Activated naive CD8-positive, alpha-beta T cell treated with anti-CD3 and anti-CD28 coated beads, Interleukin-2, amount 50 U/mL, for 16 hours (primary cell): ENCODE measurements at regions not wholly inside any gene's neighbourhood (a gene's known extent, or its start where the extent isn't known, plus 50 kb on each side); places are given as distances from the start of the nearest gene placed in this dataset.

Source experiments
- DNase-seq: peaks from one replicate; pipeline ENCODE4 v3.0.0-alpha.2; 2020; ENCODE audit warnings: low read depth, low spot score

DNA sequence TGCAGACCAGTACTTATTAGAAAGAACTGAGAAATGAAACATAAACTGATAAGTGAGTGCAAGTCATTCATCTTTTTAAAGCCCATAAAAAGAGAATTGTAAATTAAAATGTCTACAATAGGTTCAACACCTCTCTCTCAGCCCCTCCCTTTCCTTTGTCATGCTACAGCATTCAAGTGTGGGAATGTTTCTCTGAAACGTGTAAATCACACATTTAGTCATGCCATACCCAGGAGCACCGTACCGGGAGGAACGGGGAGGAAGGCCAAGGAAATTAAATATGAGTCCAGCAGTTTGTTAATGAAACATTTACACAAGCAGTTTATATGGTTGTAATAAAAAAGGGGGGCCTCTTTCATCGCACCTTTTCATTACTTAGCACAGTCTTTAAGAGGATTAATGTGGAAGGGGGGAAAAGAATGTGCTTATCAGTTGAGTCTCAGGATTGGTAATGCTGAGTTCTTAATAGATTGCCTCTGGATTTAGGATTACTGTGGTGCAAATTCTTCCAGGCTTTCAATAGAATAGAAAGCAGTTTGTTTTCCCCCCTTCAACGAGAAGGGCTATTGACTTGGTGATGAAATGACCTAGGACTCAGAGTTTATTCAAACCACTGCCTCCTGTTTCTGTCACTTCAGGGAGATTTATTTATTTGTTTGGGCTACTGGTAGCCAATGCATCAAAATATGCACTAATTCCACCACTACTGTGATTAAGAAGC is 176.0 kb upstream of the ZNF608 start:
- no peak for DNase-seq

DNA sequence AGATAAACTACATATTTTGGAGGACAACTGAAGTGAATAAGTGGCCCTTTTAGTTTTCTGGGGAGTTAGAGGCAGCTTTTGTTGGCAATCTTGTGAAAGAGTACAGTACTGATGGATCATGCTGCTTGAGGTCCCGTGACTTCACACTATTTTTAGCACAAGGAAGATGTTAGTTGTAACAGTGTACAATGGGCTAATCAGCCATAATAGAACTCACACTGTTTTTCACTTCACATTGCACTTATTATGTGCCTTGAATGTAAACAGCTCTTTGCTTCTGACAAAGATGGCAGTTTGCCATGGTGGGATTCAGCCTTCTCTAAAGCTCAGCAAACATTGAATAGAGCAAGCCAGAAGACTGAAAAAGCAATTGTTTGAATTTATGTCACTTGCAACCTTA is 176.7 kb upstream of the ZNF608 start:
- no peak for DNase-seq

DNA sequence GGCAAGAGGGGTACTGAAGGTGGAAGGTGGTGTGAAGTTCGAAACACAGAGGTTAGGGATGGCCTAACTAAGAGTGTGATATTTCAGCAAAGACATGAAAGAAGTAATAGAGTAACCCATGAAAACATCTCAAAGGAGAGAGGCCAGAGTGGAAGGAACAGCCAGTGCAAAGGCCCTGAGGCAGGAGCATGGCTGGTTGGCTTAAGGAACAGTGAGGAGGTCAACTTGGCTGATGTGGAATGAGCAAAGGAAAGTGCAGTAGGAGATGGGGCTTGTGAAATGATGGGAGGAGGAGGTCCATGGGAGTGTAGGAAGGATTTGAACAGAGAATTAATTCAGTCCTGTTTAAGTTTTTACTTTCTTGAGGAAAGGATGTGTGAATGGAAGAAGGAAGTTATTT is 178.3 kb upstream of the ZNF608 start:
- no peak for DNase-seq

DNA sequence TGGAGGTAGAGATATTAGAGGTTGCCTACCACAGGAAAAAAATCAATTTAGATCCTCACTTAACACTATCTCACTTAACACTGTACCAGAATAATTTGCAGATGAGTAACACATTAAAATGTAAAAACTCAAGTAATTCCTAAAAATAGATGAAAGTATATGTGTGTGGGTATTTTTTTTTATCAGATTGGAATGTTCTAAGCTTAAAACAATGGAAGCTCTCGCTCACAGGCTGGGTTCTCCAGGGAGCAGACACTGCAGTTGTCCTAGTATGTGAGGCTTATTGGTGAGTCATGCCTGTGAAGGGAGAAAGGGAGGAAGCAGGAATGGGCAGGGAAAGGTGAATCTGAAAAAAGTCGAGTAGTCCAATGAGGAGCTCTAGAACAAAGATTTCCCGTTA is 181.3 kb upstream of the ZNF608 start:
- DNase-seq: no peak

DNA sequence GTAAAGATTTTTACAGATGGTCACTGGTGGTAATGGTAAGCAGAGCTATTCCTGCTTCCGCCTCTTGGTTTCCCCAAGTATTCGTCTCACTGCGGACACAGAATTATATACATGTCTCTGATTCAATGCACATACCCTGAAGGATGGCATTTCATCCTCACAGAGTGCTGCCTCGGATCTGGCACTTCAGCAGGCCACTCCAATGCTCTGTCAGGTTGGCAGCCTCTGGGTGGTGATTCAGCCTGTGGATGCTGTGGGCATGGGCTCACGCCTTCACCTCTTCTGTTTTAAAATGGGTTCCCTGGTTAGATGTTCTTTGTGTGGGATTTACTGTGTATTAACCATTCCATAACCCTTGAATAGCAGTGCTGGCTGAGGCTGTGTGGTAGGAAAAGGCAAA is 182.6 kb upstream of the ZNF608 start:
- DNase-seq: no peak

DNA sequence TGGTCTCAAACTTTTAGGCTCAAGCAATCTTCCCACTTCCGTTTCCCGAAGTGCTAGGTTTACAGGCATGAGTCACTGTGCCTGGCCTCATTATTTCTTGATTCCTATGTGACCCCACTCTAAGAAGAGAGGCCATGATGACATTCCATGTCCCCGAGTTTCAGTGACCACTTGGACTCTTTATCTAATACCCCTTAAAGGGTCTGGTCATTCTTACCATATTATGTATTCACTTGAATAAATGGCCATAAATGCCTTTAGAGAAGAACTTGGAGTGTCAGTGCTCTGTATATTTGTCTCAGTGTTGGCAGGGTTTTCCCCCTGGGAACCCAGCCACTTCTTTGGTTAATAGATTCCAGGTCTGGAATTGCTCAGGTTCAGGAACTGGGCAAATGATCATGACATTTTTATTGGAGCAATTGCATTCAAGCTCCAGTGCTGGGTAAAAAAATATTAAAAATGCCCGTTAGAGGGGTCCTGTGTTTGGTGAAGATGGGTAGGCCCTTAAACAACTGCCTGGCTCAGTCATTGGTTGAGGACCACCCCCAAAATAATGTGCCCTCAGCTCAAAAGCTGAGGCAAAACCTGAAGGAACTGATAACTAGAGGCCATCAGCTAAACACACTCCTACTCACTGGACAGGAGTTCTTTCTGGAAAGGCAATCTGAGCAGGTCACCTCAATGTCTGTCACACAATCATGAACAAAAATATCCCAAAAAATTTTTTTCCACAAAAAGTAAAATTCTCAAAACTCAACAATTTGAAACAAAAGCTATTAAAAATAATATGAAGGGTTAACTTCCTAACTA is 186.6 kb upstream of the ZNF608 start:
- DNase-seq: no peak

DNA sequence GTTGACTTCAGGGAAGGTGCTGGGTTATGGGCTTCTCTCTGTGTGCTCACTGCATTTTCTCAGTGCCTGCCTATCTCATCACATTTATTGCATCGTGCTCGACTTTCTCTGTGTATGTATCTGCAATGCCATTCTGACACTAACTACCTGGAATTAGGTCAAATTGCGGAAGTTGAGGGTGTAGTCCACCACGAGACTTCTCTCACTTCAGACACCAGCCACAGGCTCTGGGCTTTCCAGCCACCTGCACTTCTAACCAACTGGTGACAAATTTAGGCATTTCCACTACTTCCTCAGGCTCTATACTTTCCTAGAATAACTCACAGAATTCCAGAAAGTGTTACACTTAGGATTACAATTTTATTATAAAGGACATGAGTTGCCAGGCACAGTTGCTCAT is 188.6 kb upstream of the ZNF608 start:
- DNase-seq: no peak

DNA sequence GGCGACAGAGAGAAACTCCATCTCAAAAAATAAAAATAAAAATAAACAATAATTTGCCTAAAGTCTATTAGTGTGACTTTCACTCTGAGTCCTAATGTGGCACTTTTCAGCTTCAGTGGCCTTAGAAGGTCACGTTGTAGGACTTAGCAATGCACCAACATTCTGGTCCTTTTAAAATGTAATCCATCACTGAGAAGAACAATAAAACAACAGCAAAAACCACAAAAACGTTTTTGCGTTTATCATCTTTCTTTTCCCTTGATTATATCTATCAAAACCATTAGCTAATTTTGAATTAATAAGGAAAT is 190.1 kb upstream of the ZNF608 start:
- no peak for DNase-seq

DNA sequence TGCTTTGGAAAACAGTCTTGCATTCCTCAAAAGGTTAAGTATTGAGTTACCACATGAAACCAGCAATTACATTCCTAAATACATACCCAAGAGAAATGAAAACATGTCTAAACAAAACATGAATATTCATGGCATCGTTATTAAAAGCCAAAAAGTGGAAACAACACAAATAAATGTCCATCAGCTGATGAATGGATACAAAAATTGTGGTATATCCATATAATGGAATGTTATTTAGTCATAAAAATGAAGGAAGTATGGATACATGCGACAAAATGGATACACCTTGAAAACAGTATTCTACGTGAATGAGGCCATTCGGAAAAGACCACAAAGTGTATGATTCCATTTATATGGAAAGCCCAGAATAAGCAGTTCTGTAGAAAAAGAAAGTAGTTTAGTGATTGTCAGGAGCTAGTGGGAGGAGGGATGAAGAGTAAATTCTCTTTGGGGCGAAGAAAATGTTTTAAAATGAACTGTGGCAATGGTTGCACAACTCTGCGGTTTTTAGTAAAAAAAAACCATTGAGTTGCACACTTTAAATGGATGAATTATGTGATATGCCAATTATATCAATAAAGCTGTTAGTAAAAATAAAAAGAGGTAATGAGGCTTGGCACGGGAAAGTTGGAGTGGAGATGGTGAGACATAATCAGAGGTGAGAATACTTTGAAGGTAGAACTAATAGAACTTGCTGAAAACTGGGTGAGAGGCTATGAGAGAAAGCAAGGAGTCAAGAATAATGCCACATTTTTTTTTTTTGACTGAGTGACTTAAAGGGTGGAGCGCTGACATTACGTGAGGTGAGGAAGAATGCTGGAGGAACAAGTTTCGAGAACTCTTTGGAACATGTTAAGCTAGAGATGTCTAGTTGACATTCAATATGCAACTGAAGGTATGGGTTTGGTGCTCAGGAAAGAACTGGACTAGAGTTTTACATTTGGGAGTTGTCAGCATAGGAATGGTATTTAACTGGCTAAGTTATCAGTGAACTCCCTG is 194.9 kb upstream of the ZNF608 start:
- no peak for DNase-seq

DNA sequence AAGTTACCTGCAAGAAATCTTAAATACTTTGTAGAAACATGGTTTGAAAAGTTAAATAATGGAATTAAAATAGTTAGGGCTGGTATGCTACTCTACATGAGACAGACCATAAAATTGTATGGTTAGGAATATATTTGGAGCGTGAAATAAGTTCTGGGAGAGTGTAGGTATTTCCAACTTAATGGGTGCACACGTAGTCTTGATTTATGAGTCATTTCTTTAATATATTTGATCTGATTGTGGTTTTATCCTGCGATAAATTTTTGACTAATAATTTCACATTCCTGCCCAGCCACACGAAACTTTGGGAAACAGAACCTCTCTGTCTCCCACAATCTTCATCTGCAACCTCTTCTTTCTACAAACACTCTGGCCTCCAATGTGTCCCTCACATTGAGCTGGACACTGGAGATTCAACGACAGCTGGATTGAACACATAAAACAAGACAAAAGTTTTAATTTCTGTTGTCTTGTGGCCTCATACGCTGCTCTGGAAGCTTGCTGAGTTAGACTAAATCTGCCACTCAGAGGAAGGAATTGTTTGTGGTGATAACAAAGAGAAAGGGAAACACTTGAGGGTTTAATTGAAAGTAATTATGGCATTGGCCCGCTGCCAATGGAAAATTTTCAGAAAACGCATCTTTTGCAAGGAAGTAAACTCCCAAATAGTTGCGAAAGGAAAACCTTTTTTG is 201.8 kb upstream of the ZNF608 start:
- no peak for DNase-seq

DNA sequence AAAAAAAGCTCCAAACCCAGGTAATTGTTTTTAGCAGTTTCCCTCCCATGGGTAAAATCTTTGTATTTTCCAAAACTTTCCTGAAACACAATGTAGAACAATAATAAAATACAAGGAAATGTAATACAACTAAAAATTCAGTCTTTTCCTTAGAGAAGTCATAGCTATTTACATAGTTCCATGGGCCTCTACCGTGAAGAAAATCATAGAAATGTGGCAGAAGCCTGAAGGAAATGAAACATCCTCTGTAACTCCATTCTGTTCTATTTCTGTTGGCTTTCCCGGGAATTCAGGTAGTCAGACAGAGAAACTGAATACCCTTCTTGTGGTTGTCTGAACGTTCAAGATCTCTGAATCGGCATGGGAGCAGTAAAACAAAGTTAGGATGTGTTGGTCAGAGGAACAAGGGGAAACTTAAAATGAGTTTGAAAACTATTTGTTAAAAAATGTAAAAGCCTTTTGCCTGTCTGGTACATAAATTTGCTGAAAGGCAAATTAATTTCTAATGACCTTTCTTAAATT is 202.4 kb upstream of the ZNF608 start:
- DNase-seq: no peak

DNA sequence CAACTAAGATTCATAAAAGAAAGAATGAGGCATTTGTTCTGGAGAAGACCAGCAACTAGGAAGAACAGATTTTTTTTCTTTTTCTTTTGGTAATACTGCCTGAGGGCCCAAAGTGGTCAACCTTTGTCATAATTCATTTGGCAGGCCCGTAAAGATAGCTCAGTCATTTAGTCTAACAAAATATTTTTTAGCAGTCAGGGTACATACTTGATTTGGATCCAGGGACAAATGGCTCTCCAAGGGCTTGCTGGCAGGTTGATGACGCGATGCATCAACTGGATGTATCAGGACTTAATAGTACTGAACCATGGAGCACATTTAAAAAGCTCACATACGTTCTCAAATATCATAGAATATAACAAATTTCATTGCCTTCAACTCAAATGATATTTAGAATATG is 203.4 kb upstream of the ZNF608 start:
- no peak for DNase-seq

DNA sequence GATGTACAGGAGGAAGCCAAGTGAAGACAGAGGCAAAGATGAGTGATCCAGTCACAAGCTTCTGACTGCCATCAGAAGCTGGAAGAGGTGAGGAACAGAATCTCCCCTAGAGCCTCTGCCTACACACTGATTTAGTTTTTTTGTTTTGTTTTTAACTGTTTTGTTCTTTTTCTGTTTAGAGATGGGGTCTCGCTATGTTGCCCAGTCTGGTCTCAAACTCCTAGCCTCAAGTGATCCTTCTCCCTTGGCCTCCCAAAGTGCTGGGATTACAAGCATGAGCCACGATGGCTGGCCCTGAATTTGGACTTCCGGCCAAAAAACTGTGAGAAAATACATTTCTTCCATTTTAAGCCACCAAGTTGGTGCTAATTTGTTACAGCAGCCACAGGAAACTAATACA is 204.7 kb upstream of the ZNF608 start:
- no peak for DNase-seq

DNA sequence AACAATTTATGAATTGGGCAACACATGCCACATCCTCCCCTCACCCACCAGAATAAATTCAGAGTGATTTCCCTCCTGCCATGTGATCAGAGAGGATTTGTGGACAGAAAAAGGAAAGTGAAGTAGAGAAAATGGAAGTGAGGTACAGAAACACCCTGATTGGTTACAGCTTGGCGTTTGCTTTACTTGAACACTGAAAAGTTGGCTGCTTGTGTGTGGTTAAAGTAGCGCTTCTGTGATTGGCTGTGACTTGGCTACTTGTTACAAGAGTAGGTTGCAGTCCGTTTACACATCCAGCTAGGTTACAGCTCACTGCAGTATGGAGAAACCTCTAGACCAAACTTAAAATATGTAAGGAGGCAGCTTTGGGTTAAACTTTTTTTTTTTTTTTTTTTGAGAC is 205.2 kb upstream of the ZNF608 start:
- DNase-seq: no peak

DNA sequence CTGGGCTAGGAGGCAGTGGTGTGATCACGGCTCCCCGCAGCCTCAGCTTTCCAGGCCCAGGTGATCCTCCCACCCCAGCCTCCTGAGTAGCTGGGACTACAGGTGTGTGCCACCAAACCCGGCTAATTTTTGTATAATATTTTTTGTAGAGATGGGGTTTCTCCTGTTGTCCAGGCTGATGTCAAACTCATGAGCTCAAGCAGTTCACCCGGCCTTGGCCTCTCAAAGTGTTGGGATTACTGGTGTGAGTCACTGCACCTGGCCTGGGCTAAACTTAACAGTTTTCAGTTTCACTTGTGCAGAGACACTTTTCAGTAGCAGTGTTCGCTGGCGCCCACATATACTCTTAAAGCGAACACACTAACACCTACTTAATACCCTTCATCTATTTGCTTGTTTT is 205.6 kb upstream of the ZNF608 start:
- DNase-seq: no peak

DNA sequence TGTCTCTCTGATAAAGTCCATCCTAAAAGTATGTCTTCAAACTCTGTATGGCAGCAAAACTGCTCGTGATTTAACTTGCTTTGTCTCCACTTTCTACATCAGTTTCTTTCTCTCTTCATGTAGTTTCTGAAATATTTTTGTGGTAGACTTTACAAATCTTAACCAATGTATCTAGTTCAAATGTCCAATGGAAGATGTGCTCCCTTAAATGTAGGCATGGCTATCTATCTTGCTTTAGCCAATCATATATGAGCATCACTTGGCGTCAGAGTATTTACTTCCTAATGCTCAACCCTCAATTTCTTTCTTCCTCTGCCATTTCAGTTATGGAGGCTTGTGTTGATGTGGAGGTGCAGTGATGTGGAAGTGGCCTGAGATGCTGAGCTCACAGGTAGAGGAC is 206.1 kb upstream of the ZNF608 start:
- no peak for DNase-seq

DNA sequence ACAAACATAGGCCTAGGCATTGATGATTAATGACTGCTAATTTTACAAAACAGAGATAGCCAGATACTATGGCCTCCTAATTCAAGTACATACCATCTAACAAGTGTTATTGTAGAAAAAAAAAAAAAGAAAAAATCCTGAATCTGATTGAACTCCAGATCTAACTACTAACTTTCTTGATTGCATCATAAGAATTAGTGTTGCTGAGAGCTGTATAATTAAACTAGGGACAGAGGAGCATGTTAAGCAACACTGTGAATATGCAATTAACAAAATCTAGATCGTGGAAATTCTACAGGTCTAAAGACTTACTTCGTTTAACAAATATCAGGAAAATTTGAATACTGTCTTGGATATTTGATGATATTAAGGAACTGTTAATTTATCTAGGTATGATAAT is 208.3 kb upstream of the ZNF608 start:
- no peak for DNase-seq

DNA sequence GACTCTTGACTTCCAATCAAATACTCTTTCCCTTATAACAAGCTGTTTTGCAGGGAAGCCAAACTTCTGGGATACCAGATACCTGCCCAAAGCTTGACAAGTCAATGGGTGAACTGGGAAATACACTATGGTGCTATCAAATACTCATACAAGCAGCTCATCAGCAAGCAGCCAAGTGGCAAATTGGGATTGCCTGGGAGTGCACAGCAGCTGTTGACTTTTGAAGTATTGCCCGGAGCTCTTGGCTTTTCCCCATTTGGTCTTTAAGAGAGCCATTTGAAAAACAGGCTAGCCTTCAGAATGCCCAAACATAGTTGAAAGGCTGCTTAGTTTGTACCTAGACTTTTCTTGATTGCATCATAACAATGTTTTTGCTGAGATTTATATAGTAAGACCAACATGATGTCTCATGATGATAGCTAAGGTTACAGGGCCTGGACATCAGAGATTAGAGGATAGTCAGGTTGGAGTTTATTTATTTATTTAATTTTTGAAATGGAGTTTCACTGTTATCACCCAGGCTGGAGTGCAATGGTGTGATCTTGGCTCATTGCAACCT is 210.1 kb upstream of the ZNF608 start:
- no peak for DNase-seq

DNA sequence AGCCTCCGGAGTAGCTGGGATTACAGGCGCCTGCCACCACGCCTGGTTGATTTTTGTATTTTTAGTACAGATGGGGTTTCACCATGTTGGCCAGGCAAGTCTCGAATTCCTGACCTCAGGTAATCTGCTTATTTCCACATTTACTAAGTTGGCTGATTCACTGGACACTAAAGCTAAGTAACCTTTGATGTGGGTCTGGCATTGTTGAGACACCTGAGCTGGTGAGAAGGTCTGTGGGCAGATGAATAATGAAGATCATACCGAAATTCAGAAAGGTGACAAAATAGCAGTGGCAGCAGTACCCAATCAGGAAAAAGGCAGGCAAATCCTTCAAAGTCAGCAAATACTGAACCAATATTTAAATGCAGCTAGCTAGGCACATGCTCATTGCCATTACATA is 210.6 kb upstream of the ZNF608 start:
- no peak for DNase-seq

DNA sequence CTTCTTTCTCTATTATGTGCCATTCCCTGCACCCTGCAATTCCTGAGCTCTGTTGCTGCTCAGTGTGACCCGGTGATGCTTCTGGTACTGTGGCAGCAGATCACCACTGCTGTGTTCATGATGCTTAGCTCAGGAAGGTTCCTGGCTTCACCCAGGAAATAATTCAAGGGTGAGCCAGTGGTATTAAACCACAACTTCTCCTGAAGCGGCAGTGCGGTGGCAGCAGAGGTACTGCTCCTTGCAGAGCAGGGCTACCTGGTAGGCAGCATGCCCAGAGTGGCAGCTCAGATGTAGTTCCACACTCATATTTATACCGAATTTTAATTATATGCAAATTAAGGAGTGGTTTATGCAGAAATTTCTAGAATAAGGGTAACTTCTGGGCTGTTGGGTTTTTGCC is 213.8 kb upstream of the ZNF608 start:
- no peak for DNase-seq

DNA sequence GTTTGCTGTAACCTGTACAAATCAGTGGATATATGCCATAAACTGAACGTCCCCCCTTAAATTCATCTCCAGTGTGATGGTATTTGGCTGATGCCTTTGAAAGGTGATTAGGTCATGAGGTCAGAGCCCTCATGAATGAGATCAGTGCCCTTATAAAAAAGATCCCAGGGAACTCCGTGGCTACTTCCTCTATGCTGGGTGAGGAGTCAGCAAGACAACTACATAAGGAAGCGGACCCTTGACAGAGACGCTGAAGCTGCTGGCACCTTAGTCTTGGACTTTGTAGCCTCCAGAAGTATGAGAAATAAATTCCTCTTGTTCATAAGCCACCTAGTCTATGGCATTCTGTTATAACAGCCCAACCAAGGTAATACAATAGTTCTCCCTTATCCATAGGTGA is 215.1 kb upstream of the ZNF608 start:
- DNase-seq: no peak
